Breast epithelium (tissue), 3 donors: ENCODE measurements at regions not wholly inside any gene's neighbourhood (a gene's known extent, or its start where the extent isn't known, plus 50 kb on each side); places are given as distances from the start of the nearest gene placed in this dataset.

Experiments used
- CTCF ChIP-seq, 3 donors: fragments of 450-650 bp; IDR thresholded peaks; one replicate each; pipeline ENCODE4 v1.5.1; 2016 to 2017; ENCODE audit warnings: antibody characterized with exemption in 3 of 3, mild to moderate bottlenecking in 3 of 3, moderate library complexity in 3 of 3
- POLR2A ChIP-seq: fragments of 450-650 bp; IDR thresholded peaks from one replicate; pipeline ENCODE4 v1.6.1; 2016; ENCODE audit warnings: antibody characterized with exemption, mild to moderate bottlenecking, moderate library complexity

DNA sequence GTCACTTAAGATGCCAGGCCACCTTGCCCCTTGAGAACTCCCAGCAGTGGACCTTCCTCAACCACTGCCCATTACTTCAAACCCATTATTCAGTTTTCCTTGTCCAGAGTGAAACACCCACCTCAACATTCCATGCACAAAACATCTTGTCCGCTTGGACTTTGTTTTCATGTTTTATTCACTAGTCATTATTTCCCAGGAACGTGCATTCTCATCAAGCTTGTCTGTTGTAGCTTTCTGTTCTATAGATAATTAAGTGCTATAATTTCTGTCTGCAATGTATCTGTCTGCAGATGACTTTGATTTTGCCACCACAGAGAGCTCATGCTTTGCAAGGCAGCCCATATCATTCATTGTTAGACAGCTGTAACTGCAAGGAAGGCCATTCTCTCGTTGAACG, 117.4 kb downstream of the RAB18 start:
- TF ChIP-seq CTCF (IDR thresholded peaks at IDR 0.05) (no peak), POLR2A (no peak)
